Activated CD4-positive, alpha-beta T cell treated with anti-CD3 and anti-CD28 coated beads, Interleukin-2, amount 50 U/mL, for 48 hours (primary cell): ENCODE measurements at regions not wholly inside any gene's neighbourhood (a gene's known extent, or its start where the extent isn't known, plus 50 kb on each side); places are given as distances from the start of the nearest gene placed in this dataset.

Source experiments
- DNase-seq, 2 experiments: peaks; one replicate each; pipeline ENCODE4 v3.0.0-alpha.2; 2020

GRCh38 chr2:128619471-128620325 lies 301.0 kb upstream of the HS6ST1 start:
- no peak for DNase-seq

- no peak for DNase-seq
Measured at GRCh38 chr2:128621074-128621473, 302.4 kb upstream of the HS6ST1 start.

GRCh38 chr2:128622371-128622770 lies 303.7 kb upstream of the HS6ST1 start:
- no peak for DNase-seq

- no peak for DNase-seq
Measured at GRCh38 chr2:128622955-128623620, 304.4 kb upstream of the HS6ST1 start.

- DNase-seq = peak in 1 of 2 experiments; percentile 8
Measured at GRCh38 chr2:128623776-128624761, 305.4 kb upstream of the HS6ST1 start.

- DNase-seq = no peak
Measured at GRCh38 chr2:128624956-128625355, 306.3 kb upstream of the HS6ST1 start.

- no peak for DNase-seq
Measured at GRCh38 chr2:128625421-128625820, 306.8 kb upstream of the HS6ST1 start.

- DNase-seq = no peak
Measured at GRCh38 chr2:128625963-128626759, 307.5 kb upstream of the HS6ST1 start.

- DNase-seq = no peak
Measured at GRCh38 chr2:128626760-128627511, 308.3 kb upstream of the HS6ST1 start.

- no peak for DNase-seq
Measured at GRCh38 chr2:128628206-128628605, 309.5 kb upstream of the HS6ST1 start.

- no peak for DNase-seq
Measured at GRCh38 chr2:128628996-128629395, 310.3 kb upstream of the HS6ST1 start.

- DNase-seq = no peak
Measured at GRCh38 chr2:128630974-128631697, 312.5 kb upstream of the HS6ST1 start.

GRCh38 chr2:128631698-128632500 lies 313.2 kb upstream of the HS6ST1 start:
- no peak for DNase-seq

- DNase-seq = no peak
Measured at GRCh38 chr2:128632501-128632800, 313.8 kb upstream of the HS6ST1 start.

GRCh38 chr2:128633501-128633900 lies 314.8 kb upstream of the HS6ST1 start:
- no peak for DNase-seq

- DNase-seq = no peak
Measured at GRCh38 chr2:128635361-128635900, 316.8 kb upstream of the HS6ST1 start.

GRCh38 chr2:128636802-128637147 lies 318.1 kb upstream of the HS6ST1 start:
- DNase-seq = no peak

GRCh38 chr2:128637481-128638155 lies 318.9 kb upstream of the HS6ST1 start:
- DNase-seq = no peak
